ENCODE measurements at regions not wholly inside any gene's neighbourhood (a gene's known extent, or its start where the extent isn't known, plus 50 kb on each side); places are given as distances from the start of the nearest gene placed in this dataset.

GRCh38 chr5:33300209-33300742 lies 140.5 kb upstream of the TARS1 start:
- in situ Hi-C loops (cut with MboI) (no loop called here), intact Hi-C loops (cut with micrococcal nuclease) (no loop called here)
- 0% methylated on average over 3 of the region's 3 CpGs for WGBS (ENCODE audit: insufficient coverage, low coverage, missing lambda C conversion rate)
- no peaks in the 10 kb centered on the region for H3K27me3 ChIP-seq (ENCODE audit: control insufficient read depth in 2 of 2, insufficient read depth in 2 of 2, low read length in 2 of 2)
- no TSS peak for BruUV-seq (replicated peaks)
- H3K9ac ChIP-seq (ENCODE audit: insufficient read depth in 1 of 2, low read depth in 2 of 2, low read length in 2 of 2) = no peak overlapping the region
- H3K4me1 ChIP-seq (replicated peaks in 1 of 2; ENCODE audit: control insufficient read depth in 2 of 2, insufficient read depth in 2 of 2, low read length in 2 of 2) = peaks cover 0 to 3% of the 10 kb centered on the region in 2 experiments; a peak in 1 of 5 replicates
- no peak overlapping the region for H3K4me3 ChIP-seq
- H3K9me3 ChIP-seq (replicated peaks; ENCODE audit: control insufficient read depth, insufficient read depth, low read depth, low read length) = no peaks in the 10 kb centered on the region
- no peaks in the 10 kb centered on the region for H3K9me1 ChIP-seq (ENCODE audit: control insufficient read depth, insufficient read depth, low read length)
- FAIRE-seq (no peak), DNase-seq (ENCODE audit: extremely low read depth in 1 of 4, low spot score in 3 of 4) (no peak), ATAC-seq (no peak)
- no peaks in the 10 kb centered on the region for H3K79me2 ChIP-seq (ENCODE audit: control insufficient read depth, insufficient read depth, low read length)
- ChIA-PET POLR2A (interaction anchor here (0.6 kb wide), 1 partner anchor 105 kb away, joined by 3 read pairs; no protein-coding TSS in a partner anchor), CTCF (ENCODE audit: low intra/inter-chr PET ratio) (no interaction called here)
- no peaks in the 10 kb centered on the region for H4K20me1 ChIP-seq (replicated peaks; ENCODE audit: control insufficient read depth, insufficient read depth, low read length)
- no peaks in the 10 kb centered on the region for H3K36me3 ChIP-seq (ENCODE audit: control insufficient read depth, insufficient read depth, low read length)
- H3K4me2 ChIP-seq (ENCODE audit: insufficient read depth, low read length) = no peak overlapping the region
- no peak overlapping the region for H3K27ac ChIP-seq (ENCODE audit: extremely low read depth, low read depth, low read length)
- no peak overlapping the region for H2AFZ ChIP-seq (ENCODE audit: low read depth, low read length)
- TF ChIP-seq ZNF717 (CRISPR knock-in tag; IDR thresholded peaks at IDR 0.05) (no peak), SMC3 (conservative IDR thresholded peaks at IDR 0.05; ENCODE audit: insufficient read depth, low read depth, low read length) (no peak), E2F3 (CRISPR knock-in tag; IDR thresholded peaks at IDR 0.05) (no peak), ZNF699 (CRISPR knock-in tag; IDR thresholded peaks at IDR 0.05; ENCODE audit: insufficient replicate concordance) (no peak), STAT6 (CRISPR knock-in tag; IDR thresholded peaks at IDR 0.05) (no peak), ZNF584 (CRISPR knock-in tag; IDR thresholded peaks at IDR 0.05; ENCODE audit: low read depth) (no peak), MED1 (CRISPR knock-in tag; IDR thresholded peaks at IDR 0.05; ENCODE audit: borderline replicate concordance) (no peak), KLF6 (CRISPR knock-in tag; IDR thresholded peaks at IDR 0.05; ENCODE audit: borderline replicate concordance) (no peak), ZNF586 (CRISPR knock-in tag; conservative IDR thresholded peaks at IDR 0.05) (no peak), ZNF644 (tag; IDR thresholded peaks at IDR 0.05; ENCODE audit: low read depth) (no peak)
- TF ChIP-seq, protein P1, sequence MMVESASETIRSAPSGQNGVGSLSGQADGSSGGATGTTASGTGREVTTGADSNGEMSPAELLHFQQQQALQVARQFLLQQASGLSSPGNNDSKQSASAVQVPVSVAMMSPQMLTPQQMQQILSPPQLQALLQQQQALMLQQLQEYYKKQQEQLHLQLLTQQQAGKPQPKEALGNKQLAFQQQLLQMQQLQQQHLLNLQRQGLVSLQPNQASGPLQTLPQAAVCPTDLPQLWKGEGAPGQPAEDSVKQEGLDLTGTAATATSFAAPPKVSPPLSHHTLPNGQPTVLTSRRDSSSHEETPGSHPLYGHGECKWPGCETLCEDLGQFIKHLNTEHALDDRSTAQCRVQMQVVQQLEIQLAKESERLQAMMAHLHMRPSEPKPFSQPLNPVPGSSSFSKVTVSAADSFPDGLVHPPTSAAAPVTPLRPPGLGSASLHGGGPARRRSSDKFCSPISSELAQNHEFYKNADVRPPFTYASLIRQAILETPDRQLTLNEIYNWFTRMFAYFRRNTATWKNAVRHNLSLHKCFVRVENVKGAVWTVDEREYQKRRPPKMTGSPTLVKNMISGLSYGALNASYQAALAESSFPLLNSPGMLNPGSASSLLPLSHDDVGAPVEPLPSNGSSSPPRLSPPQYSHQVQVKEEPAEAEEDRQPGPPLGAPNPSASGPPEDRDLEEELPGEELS (CRISPR knock-in tag; IDR thresholded peaks at IDR 0.05; ENCODE audit: borderline replicate concordance) = no peak
- TF ChIP-seq, protein P2, sequence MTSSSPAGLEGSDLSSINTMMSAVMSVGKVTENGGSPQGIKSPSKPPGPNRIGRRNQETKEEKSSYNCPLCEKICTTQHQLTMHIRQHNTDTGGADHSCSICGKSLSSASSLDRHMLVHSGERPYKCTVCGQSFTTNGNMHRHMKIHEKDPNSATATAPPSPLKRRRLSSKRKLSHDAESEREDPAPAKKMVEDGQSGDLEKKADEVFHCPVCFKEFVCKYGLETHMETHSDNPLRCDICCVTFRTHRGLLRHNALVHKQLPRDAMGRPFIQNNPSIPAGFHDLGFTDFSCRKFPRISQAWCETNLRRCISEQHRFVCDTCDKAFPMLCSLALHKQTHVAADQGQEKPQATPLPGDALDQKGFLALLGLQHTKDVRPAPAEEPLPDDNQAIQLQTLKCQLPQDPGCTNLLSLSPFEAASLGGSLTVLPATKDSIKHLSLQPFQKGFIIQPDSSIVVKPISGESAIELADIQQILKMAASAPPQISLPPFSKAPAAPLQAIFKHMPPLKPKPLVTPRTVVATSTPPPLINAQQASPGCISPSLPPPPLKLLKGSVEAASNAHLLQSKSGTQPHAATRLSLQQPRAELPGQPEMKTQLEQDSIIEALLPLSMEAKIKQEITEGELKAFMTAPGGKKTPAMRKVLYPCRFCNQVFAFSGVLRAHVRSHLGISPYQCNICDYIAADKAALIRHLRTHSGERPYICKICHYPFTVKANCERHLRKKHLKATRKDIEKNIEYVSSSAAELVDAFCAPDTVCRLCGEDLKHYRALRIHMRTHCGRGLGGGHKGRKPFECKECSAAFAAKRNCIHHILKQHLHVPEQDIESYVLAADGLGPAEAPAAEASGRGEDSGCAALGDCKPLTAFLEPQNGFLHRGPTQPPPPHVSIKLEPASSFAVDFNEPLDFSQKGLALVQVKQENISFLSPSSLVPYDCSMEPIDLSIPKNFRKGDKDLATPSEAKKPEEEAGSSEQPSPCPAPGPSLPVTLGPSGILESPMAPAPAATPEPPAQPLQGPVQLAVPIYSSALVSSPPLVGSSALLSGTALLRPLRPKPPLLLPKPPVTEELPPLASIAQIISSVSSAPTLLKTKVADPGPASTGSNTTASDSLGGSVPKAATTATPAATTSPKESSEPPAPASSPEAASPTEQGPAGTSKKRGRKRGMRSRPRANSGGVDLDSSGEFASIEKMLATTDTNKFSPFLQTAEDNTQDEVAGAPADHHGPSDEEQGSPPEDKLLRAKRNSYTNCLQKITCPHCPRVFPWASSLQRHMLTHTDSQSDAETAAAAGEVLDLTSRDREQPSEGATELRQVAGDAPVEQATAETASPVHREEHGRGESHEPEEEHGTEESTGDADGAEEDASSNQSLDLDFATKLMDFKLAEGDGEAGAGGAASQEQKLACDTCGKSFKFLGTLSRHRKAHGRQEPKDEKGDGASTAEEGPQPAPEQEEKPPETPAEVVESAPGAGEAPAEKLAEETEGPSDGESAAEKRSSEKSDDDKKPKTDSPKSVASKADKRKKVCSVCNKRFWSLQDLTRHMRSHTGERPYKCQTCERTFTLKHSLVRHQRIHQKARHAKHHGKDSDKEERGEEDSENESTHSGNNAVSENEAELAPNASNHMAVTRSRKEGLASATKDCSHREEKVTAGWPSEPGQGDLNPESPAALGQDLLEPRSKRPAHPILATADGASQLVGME (CRISPR knock-in tag; IDR thresholded peaks at IDR 0.05) = no peak
